Cardiac fibroblast (primary cell): ENCODE measurements at regions not wholly inside any gene's neighbourhood (a gene's known extent, or its start where the extent isn't known, plus 50 kb on each side); places are given as distances from the start of the nearest gene placed in this dataset.

Source experiments
- DNase-seq, 2 donors: peaks; one replicate each; pipeline versions ENCODE4 v3.0.0 to v3.0.0-alpha.2; 2010; ENCODE audit warnings: low read depth in 2 of 2
- H3K4me3 ChIP-seq, 2 donors: replicated peaks in 1 of 2; 1 replicate in 1 of 2; 2 replicates in 1 of 2; pipeline ENCODE4 v1.5.1; 2011; ENCODE audit warnings: low read depth in 2 of 2, low read length in 2 of 2, mild to moderate bottlenecking in 2 of 2, moderate library complexity in 1 of 2
- TF ChIP-seq, protein P1 (sequence below): IDR thresholded peaks from one replicate; pipeline ENCODE4 v1.5.1; 2011; ENCODE audit warnings: low read depth, mild to moderate bottlenecking, low read length, inconsistent platforms

- no peak overlapping the region for H3K4me3 ChIP-seq
- peak in 1 of 2 donors; percentile 0 for DNase-seq
- TF ChIP-seq, protein P1, sequence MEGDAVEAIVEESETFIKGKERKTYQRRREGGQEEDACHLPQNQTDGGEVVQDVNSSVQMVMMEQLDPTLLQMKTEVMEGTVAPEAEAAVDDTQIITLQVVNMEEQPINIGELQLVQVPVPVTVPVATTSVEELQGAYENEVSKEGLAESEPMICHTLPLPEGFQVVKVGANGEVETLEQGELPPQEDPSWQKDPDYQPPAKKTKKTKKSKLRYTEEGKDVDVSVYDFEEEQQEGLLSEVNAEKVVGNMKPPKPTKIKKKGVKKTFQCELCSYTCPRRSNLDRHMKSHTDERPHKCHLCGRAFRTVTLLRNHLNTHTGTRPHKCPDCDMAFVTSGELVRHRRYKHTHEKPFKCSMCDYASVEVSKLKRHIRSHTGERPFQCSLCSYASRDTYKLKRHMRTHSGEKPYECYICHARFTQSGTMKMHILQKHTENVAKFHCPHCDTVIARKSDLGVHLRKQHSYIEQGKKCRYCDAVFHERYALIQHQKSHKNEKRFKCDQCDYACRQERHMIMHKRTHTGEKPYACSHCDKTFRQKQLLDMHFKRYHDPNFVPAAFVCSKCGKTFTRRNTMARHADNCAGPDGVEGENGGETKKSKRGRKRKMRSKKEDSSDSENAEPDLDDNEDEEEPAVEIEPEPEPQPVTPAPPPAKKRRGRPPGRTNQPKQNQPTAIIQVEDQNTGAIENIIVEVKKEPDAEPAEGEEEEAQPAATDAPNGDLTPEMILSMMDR = no peak
Measured at GRCh38 chrX:14476205-14476604, 53.1 kb upstream of the GLRA2 start.

DNA sequence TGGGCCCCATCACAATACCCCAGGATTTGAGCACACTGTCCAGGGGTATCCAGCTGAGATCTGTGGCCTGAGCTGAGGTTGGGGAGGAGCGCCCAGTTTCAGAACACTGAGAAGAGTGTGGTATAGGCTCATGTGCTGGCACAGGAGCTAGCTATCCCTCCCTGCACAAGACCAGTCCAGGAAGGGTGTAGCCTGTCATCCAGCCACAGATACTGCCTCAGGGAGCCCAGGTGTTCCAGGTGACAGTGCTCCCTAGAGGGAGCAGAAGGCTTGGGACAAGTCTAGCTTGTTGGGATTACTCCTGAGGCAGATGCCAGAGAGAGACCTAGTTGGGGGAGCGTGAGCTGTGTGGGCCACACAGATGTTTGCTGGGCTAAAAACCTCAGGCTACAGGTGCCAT lies 79.6 kb upstream of the GLRA2 start:
- no peak overlapping the region for H3K4me3 ChIP-seq
- no peak for DNase-seq
- TF ChIP-seq, protein P1 = no peak

- H3K4me3 ChIP-seq = no peak overlapping the region
- DNase-seq = no peak
- TF ChIP-seq, protein P1 = no peak
Measured at GRCh38 chrX:14448406-14448805, 80.9 kb upstream of the GLRA2 start.

GRCh38 chrX:14440106-14440505 lies 89.2 kb upstream of the GLRA2 start:
- TF ChIP-seq, protein P1 = no peak
- no peak for DNase-seq
- no peak overlapping the region for H3K4me3 ChIP-seq

DNA sequence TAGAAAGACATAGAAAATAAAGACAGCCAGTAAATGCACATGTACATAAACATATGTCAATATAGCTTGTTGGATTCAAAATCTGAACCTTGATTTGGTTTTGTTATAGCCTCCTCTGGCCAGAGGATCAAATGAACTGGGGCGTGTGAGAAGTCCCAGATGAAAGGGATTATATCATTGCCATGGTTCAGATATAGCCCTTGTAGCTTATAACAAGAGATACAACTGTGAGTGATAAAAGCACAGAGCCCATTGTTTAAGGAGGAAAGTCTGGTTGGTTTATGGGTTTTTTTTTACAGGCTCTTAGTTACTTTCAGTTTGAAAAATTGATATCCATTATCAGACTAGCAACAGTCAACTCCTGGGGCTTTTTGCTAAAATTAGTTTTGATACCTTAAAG lies 101.7 kb upstream of the GLRA2 start:
- no peak for DNase-seq
- no peak overlapping the region for H3K4me3 ChIP-seq
- TF ChIP-seq, protein P1 = no peak

DNA sequence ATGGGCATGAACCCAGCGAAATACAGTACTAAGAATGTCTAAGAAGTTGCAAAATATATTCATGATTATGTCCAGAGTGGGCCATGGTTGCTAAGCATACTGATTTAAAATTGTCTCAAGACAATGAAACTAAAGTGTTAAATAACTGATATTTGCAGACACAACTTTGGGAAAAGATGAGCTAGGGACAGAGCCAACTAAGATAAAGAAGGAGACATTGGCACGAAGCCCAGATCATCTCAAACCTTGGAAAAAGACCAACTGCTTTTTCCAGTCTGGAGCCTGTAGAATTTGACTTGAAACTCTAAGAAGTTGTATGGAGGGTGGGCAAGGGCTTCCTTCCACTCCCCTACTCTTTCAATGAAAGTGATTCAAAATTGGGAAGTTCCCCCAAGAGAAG lies 108.5 kb upstream of the GLRA2 start:
- TF ChIP-seq, protein P1 = no peak
- no peak for DNase-seq
- no peak overlapping the region for H3K4me3 ChIP-seq

DNA sequence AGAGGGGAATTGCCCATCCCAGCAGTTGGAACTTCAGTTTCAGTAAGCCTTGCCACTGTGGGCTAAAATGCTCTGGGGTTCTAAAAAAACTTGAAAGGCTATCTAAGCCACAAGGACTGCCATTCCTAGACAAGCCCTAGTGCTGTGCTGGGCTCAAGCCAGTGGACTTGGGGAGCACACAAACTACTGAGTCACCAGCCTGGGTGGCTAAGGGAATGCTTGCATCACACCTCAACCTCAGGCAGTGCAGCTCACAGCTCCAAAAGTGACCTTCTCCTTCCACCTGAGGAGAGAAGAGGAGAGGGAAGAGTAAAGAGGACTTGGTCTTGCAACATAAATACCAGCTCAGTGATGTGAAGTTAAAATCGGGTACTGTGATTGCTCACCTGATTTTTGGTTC lies 116.7 kb upstream of the GLRA2 start:
- no peak overlapping the region for H3K4me3 ChIP-seq
- TF ChIP-seq, protein P1 = no peak
- DNase-seq = peak in 1 of 2 donors; percentile 4
